ENCODE measurements at regions not wholly inside any gene's neighbourhood (a gene's known extent, or its start where the extent isn't known, plus 50 kb on each side); places are given as distances from the start of the nearest gene placed in this dataset.

- no peak overlapping the region for H3K4me3 ChIP-seq (ENCODE audit: low read length in 2 of 2)
- H3K27me3 ChIP-seq (ENCODE audit: control insufficient read depth in 1 of 2, insufficient read depth in 2 of 2, low read length in 2 of 2): peaks cover 0 to 3% of the 10 kb centered on the region in 2 donors
Measured at GRCh38 chr6:40937491-40937890, 101.5 kb downstream of the UNC5CL start.

GRCh38 chr6:40936818-40937251 lies 102.2 kb downstream of the UNC5CL start:
- H3K27me3 ChIP-seq (ENCODE audit: control insufficient read depth in 1 of 2, insufficient read depth in 2 of 2, low read length in 2 of 2): peaks cover 0 to 3% of the 10 kb centered on the region in 2 donors
- H3K4me3 ChIP-seq (ENCODE audit: low read length in 2 of 2): no peak overlapping the region
- peaks cover 4% of the 10 kb centered on the region for H3K4me1 ChIP-seq (ENCODE audit: control insufficient read depth, insufficient read depth, low read length)
- H3K27ac ChIP-seq (ENCODE audit: low read length): no peak overlapping the region
- no peak overlapping the region for H3K9ac ChIP-seq (ENCODE audit: low read length in 2 of 2)
- H3K9me3 ChIP-seq (ENCODE audit: control insufficient read depth in 2 of 2, low read length in 2 of 2): no peaks in the 10 kb centered on the region
- H3K36me3 ChIP-seq (ENCODE audit: control insufficient read depth in 2 of 2, insufficient read depth in 2 of 2, low read length in 2 of 2): no peaks in the 10 kb centered on the region

More at GRCh38 chr6:40937491-40937890, 101.5 kb downstream of the UNC5CL start:
- Histone ChIP-seq H3K9ac (ENCODE audit: low read length in 2 of 2) (no peak overlapping the region), H3K27ac (ENCODE audit: low read length) (no peak overlapping the region), H3K36me3 (ENCODE audit: control insufficient read depth in 2 of 2, insufficient read depth in 2 of 2, low read length in 2 of 2) (no peaks in the 10 kb centered on the region), H3K9me3 (ENCODE audit: control insufficient read depth in 2 of 2, low read length in 2 of 2) (no peaks in the 10 kb centered on the region), H3K4me1 (ENCODE audit: control insufficient read depth, insufficient read depth, low read length) (peaks cover 4% of the 10 kb centered on the region)

GRCh38 chr6:40933864-40934263 lies 105.2 kb downstream of the UNC5CL start:
- Histone ChIP-seq H3K9me3 (ENCODE audit: control insufficient read depth in 2 of 2, low read length in 2 of 2) (no peaks in the 10 kb centered on the region), H3K27ac (ENCODE audit: low read length) (no peak overlapping the region), H3K4me3 (ENCODE audit: low read length in 2 of 2) (no peak overlapping the region), H3K4me1 (ENCODE audit: control insufficient read depth, insufficient read depth, low read length) (peaks cover 4% of the 10 kb centered on the region), H3K36me3 (ENCODE audit: control insufficient read depth in 2 of 2, insufficient read depth in 2 of 2, low read length in 2 of 2) (no peaks in the 10 kb centered on the region), H3K27me3 (ENCODE audit: control insufficient read depth in 1 of 2, insufficient read depth in 2 of 2, low read length in 2 of 2) (peaks cover 0 to 3% of the 10 kb centered on the region in 2 donors), H3K9ac (ENCODE audit: low read length in 2 of 2) (no peak overlapping the region)

GRCh38 chr6:40932953-40933352 lies 106.1 kb downstream of the UNC5CL start:
- H3K4me1 ChIP-seq (ENCODE audit: control insufficient read depth, insufficient read depth, low read length): peaks cover 4% of the 10 kb centered on the region
- no peaks in the 10 kb centered on the region for H3K36me3 ChIP-seq (ENCODE audit: control insufficient read depth in 2 of 2, insufficient read depth in 2 of 2, low read length in 2 of 2)
- H3K27me3 ChIP-seq (ENCODE audit: control insufficient read depth in 1 of 2, insufficient read depth in 2 of 2, low read length in 2 of 2): peaks cover 0 to 3% of the 10 kb centered on the region in 2 donors
- H3K9ac ChIP-seq (ENCODE audit: low read length in 2 of 2): no peak overlapping the region
- H3K4me3 ChIP-seq (ENCODE audit: low read length in 2 of 2): no peak overlapping the region
- no peaks in the 10 kb centered on the region for H3K9me3 ChIP-seq (ENCODE audit: control insufficient read depth in 2 of 2, low read length in 2 of 2)
- no peak overlapping the region for H3K27ac ChIP-seq (ENCODE audit: low read length)

GRCh38 chr6:40932366-40932765 lies 106.7 kb downstream of the UNC5CL start:
- H3K9me3 ChIP-seq (ENCODE audit: control insufficient read depth in 2 of 2, low read length in 2 of 2): no peaks in the 10 kb centered on the region
- no peak overlapping the region for H3K9ac ChIP-seq (ENCODE audit: low read length in 2 of 2)
- H3K4me1 ChIP-seq (ENCODE audit: control insufficient read depth, insufficient read depth, low read length): peaks cover 4% of the 10 kb centered on the region
- peaks cover 0 to 3% of the 10 kb centered on the region in 2 donors for H3K27me3 ChIP-seq (ENCODE audit: control insufficient read depth in 1 of 2, insufficient read depth in 2 of 2, low read length in 2 of 2)
- H3K36me3 ChIP-seq (ENCODE audit: control insufficient read depth in 2 of 2, insufficient read depth in 2 of 2, low read length in 2 of 2): no peaks in the 10 kb centered on the region
- H3K4me3 ChIP-seq (ENCODE audit: low read length in 2 of 2): no peak overlapping the region
- H3K27ac ChIP-seq (ENCODE audit: low read length): no peak overlapping the region

- Histone ChIP-seq H3K36me3 (ENCODE audit: control insufficient read depth in 2 of 2, insufficient read depth in 2 of 2, low read length in 2 of 2) (no peaks in the 10 kb centered on the region), H3K9ac (ENCODE audit: low read length in 2 of 2) (no peak overlapping the region), H3K4me3 (ENCODE audit: low read length in 2 of 2) (no peak overlapping the region), H3K9me3 (ENCODE audit: control insufficient read depth in 2 of 2, low read length in 2 of 2) (no peaks in the 10 kb centered on the region), H3K27me3 (ENCODE audit: control insufficient read depth in 1 of 2, insufficient read depth in 2 of 2, low read length in 2 of 2) (peaks cover 0 to 3% of the 10 kb centered on the region in 2 donors), H3K27ac (ENCODE audit: low read length) (no peak overlapping the region), H3K4me1 (ENCODE audit: control insufficient read depth, insufficient read depth, low read length) (peaks cover 4% of the 10 kb centered on the region)
Measured at GRCh38 chr6:40931931-40932330, 107.1 kb downstream of the UNC5CL start.

- H3K4me1 ChIP-seq (ENCODE audit: control insufficient read depth, insufficient read depth, low read length): no peaks in the 10 kb centered on the region
- H3K9me3 ChIP-seq (ENCODE audit: control insufficient read depth in 2 of 2, low read length in 2 of 2): no peaks in the 10 kb centered on the region
- H3K36me3 ChIP-seq (ENCODE audit: control insufficient read depth in 2 of 2, insufficient read depth in 2 of 2, low read length in 2 of 2): no peaks in the 10 kb centered on the region
- peaks cover 0 to 3% of the 10 kb centered on the region in 2 donors for H3K27me3 ChIP-seq (ENCODE audit: control insufficient read depth in 1 of 2, insufficient read depth in 2 of 2, low read length in 2 of 2)
- no peak overlapping the region for H3K27ac ChIP-seq (ENCODE audit: low read length)
- H3K9ac ChIP-seq (ENCODE audit: low read length in 2 of 2): no peak overlapping the region
- no peak overlapping the region for H3K4me3 ChIP-seq (ENCODE audit: low read length in 2 of 2)
Measured at GRCh38 chr6:40930555-40930954, 108.5 kb downstream of the UNC5CL start.

GRCh38 chr6:40930045-40930444 lies 109.0 kb downstream of the UNC5CL start:
- Histone ChIP-seq H3K27me3 (ENCODE audit: control insufficient read depth in 1 of 2, insufficient read depth in 2 of 2, low read length in 2 of 2) (peaks cover 0 to 3% of the 10 kb centered on the region in 2 donors), H3K9me3 (ENCODE audit: control insufficient read depth in 2 of 2, low read length in 2 of 2) (no peaks in the 10 kb centered on the region), H3K4me3 (ENCODE audit: low read length in 2 of 2) (no peak overlapping the region), H3K4me1 (ENCODE audit: control insufficient read depth, insufficient read depth, low read length) (no peaks in the 10 kb centered on the region), H3K36me3 (ENCODE audit: control insufficient read depth in 2 of 2, insufficient read depth in 2 of 2, low read length in 2 of 2) (no peaks in the 10 kb centered on the region), H3K9ac (ENCODE audit: low read length in 2 of 2) (no peak overlapping the region), H3K27ac (ENCODE audit: low read length) (no peak overlapping the region)

GRCh38 chr6:40929176-40929575 lies 109.8 kb downstream of the UNC5CL start:
- Histone ChIP-seq H3K36me3 (ENCODE audit: control insufficient read depth in 2 of 2, insufficient read depth in 2 of 2, low read length in 2 of 2) (no peaks in the 10 kb centered on the region), H3K9ac (ENCODE audit: low read length in 2 of 2) (no peak overlapping the region), H3K4me3 (ENCODE audit: low read length in 2 of 2) (no peak overlapping the region), H3K27ac (ENCODE audit: low read length) (no peak overlapping the region), H3K9me3 (ENCODE audit: control insufficient read depth in 2 of 2, low read length in 2 of 2) (no peaks in the 10 kb centered on the region), H3K4me1 (ENCODE audit: control insufficient read depth, insufficient read depth, low read length) (no peaks in the 10 kb centered on the region), H3K27me3 (ENCODE audit: control insufficient read depth in 1 of 2, insufficient read depth in 2 of 2, low read length in 2 of 2) (peaks cover 0 to 3% of the 10 kb centered on the region in 2 donors)

GRCh38 chr6:40928763-40929162 lies 110.3 kb downstream of the UNC5CL start:
- no peaks in the 10 kb centered on the region for H3K9me3 ChIP-seq (ENCODE audit: control insufficient read depth in 2 of 2, low read length in 2 of 2)
- no peaks in the 10 kb centered on the region for H3K36me3 ChIP-seq (ENCODE audit: control insufficient read depth in 2 of 2, insufficient read depth in 2 of 2, low read length in 2 of 2)
- no peak overlapping the region for H3K27ac ChIP-seq (ENCODE audit: low read length)
- no peak overlapping the region for H3K4me3 ChIP-seq (ENCODE audit: low read length in 2 of 2)
- peaks cover 0 to 3% of the 10 kb centered on the region in 2 donors for H3K27me3 ChIP-seq (ENCODE audit: control insufficient read depth in 1 of 2, insufficient read depth in 2 of 2, low read length in 2 of 2)
- H3K4me1 ChIP-seq (ENCODE audit: control insufficient read depth, insufficient read depth, low read length): no peaks in the 10 kb centered on the region
- no peak overlapping the region for H3K9ac ChIP-seq (ENCODE audit: low read length in 2 of 2)

- peaks cover 0 to 3% of the 10 kb centered on the region in 2 donors for H3K27me3 ChIP-seq (ENCODE audit: control insufficient read depth in 1 of 2, insufficient read depth in 2 of 2, low read length in 2 of 2)
- H3K4me3 ChIP-seq (ENCODE audit: low read length in 2 of 2): no peak overlapping the region
- H3K4me1 ChIP-seq (ENCODE audit: control insufficient read depth, insufficient read depth, low read length): no peaks in the 10 kb centered on the region
- no peak overlapping the region for H3K9ac ChIP-seq (ENCODE audit: low read length in 2 of 2)
- H3K27ac ChIP-seq (ENCODE audit: low read length): no peak overlapping the region
- no peaks in the 10 kb centered on the region for H3K36me3 ChIP-seq (ENCODE audit: control insufficient read depth in 2 of 2, insufficient read depth in 2 of 2, low read length in 2 of 2)
- H3K9me3 ChIP-seq (ENCODE audit: control insufficient read depth in 2 of 2, low read length in 2 of 2): no peaks in the 10 kb centered on the region
Measured at GRCh38 chr6:40928307-40928706, 110.7 kb downstream of the UNC5CL start.

Data from stomach smooth muscle (tissue), 2 donors.